H1 (cell line): ENCODE measurements at regions not wholly inside any gene's neighbourhood (a gene's known extent, or its start where the extent isn't known, plus 50 kb on each side); places are given as distances from the start of the nearest gene placed in this dataset.

Source experiments
- CTBP2 ChIP-seq: IDR thresholded peaks from 2 replicates; pipeline ENCODE4 v1.7.0; 2011; ENCODE audit warnings: borderline replicate concordance, mild to moderate bottlenecking, moderate library complexity, mixed read lengths, low read length; ENCODE audit not compliant: insufficient read depth, insufficient read length
- HDAC2 ChIP-seq, 2 experiments: fragments of 300-600 bp in 1 of 2; sonication (generic) in 1 of 2; IDR thresholded peaks; 2 replicates each; pipeline ENCODE4 v1.6.1; 2011 to 2012; ENCODE audit warnings: low read depth in 2 of 2, low read length in 2 of 2, mild to moderate bottlenecking in 2 of 2, moderate library complexity in 2 of 2, borderline replicate concordance in 1 of 2, inconsistent platforms in 1 of 2
- JUND ChIP-seq: IDR thresholded peaks from 2 replicates; pipeline ENCODE4 v1.6.1; 2011; ENCODE audit warnings: mild to moderate bottlenecking, improper control_type of control experiment, low read length
- KDM4A ChIP-seq: IDR thresholded peaks from one replicate; pipeline ENCODE4 v1.7.1; 2012; ENCODE audit warnings: low read depth, mild to moderate bottlenecking, moderate library complexity, low read length, inconsistent platforms; ENCODE audit not compliant: severe bottlenecking
- POU5F1 ChIP-seq: IDR thresholded peaks from 2 replicates; pipeline ENCODE4 v1.6.1; 2011; ENCODE audit warnings: low read depth, mild to moderate bottlenecking, low read length, moderate library complexity
- RAD21 ChIP-seq, 2 experiments: IDR thresholded peaks in 1 of 2; conservative IDR thresholded peaks in 1 of 2; 2 replicates each; pipeline ENCODE4 v1.6.1; 2011; ENCODE audit warnings: low read depth in 2 of 2, low read length in 2 of 2, improper control_type of control experiment in 1 of 2, inconsistent platforms in 1 of 2, mild to moderate bottlenecking in 1 of 2, moderate library complexity in 1 of 2
- RBBP5 ChIP-seq: IDR thresholded peaks from 2 replicates; pipeline ENCODE4 v1.7.1; 2012; ENCODE audit warnings: low read depth, mild to moderate bottlenecking, inconsistent platforms, low read length, moderate library complexity, borderline replicate concordance
- RFX5 ChIP-seq: IDR thresholded peaks from 2 replicates; pipeline ENCODE4 v1.6.1; 2011; ENCODE audit warnings: low read depth, low read length, improper control_type of control experiment, borderline replicate concordance
- SIRT6 ChIP-seq: IDR thresholded peaks from one replicate; pipeline ENCODE4 v1.7.1; 2012; ENCODE audit warnings: low read length, inconsistent platforms
- SIX5 ChIP-seq: IDR thresholded peaks from 2 replicates; pipeline ENCODE4 v1.6.1; 2011; ENCODE audit warnings: mild to moderate bottlenecking, low read depth, low read length
- TEAD4 ChIP-seq: IDR thresholded peaks from 2 replicates; pipeline ENCODE4 v1.6.1; 2012; ENCODE audit warnings: low read depth, low read length, inconsistent platforms, mixed read lengths
- TF ChIP-seq, protein P1 (sequence below): fragments of 300-600 bp; sonication (generic); IDR thresholded peaks from 2 replicates; pipeline ENCODE4 v1.7.1; 2012; ENCODE audit warnings: low read length, moderate library complexity, mild to moderate bottlenecking, inconsistent platforms; ENCODE audit not compliant: insufficient replicate concordance

DNA sequence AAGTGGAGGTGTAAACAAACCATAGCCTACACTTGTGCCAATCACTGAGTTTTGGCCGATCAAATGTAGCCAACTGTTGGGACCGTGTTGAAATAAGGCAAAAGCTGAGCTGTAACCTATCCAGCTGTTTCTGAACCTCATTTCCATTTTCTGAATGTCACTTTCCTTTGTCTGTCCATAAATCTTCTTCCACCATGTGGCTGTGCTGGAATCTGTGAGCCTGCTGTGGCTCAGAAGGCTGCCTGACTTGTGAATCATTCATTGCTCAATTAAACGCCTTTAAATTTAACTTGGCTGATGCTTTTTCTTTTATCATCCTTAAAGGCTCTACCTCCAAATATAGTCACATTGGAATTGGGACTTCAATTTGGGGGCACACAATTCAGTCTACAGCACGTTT lies 203.1 kb upstream of the MPPED2 start (continued):
- TF ChIP-seq, protein P1, sequence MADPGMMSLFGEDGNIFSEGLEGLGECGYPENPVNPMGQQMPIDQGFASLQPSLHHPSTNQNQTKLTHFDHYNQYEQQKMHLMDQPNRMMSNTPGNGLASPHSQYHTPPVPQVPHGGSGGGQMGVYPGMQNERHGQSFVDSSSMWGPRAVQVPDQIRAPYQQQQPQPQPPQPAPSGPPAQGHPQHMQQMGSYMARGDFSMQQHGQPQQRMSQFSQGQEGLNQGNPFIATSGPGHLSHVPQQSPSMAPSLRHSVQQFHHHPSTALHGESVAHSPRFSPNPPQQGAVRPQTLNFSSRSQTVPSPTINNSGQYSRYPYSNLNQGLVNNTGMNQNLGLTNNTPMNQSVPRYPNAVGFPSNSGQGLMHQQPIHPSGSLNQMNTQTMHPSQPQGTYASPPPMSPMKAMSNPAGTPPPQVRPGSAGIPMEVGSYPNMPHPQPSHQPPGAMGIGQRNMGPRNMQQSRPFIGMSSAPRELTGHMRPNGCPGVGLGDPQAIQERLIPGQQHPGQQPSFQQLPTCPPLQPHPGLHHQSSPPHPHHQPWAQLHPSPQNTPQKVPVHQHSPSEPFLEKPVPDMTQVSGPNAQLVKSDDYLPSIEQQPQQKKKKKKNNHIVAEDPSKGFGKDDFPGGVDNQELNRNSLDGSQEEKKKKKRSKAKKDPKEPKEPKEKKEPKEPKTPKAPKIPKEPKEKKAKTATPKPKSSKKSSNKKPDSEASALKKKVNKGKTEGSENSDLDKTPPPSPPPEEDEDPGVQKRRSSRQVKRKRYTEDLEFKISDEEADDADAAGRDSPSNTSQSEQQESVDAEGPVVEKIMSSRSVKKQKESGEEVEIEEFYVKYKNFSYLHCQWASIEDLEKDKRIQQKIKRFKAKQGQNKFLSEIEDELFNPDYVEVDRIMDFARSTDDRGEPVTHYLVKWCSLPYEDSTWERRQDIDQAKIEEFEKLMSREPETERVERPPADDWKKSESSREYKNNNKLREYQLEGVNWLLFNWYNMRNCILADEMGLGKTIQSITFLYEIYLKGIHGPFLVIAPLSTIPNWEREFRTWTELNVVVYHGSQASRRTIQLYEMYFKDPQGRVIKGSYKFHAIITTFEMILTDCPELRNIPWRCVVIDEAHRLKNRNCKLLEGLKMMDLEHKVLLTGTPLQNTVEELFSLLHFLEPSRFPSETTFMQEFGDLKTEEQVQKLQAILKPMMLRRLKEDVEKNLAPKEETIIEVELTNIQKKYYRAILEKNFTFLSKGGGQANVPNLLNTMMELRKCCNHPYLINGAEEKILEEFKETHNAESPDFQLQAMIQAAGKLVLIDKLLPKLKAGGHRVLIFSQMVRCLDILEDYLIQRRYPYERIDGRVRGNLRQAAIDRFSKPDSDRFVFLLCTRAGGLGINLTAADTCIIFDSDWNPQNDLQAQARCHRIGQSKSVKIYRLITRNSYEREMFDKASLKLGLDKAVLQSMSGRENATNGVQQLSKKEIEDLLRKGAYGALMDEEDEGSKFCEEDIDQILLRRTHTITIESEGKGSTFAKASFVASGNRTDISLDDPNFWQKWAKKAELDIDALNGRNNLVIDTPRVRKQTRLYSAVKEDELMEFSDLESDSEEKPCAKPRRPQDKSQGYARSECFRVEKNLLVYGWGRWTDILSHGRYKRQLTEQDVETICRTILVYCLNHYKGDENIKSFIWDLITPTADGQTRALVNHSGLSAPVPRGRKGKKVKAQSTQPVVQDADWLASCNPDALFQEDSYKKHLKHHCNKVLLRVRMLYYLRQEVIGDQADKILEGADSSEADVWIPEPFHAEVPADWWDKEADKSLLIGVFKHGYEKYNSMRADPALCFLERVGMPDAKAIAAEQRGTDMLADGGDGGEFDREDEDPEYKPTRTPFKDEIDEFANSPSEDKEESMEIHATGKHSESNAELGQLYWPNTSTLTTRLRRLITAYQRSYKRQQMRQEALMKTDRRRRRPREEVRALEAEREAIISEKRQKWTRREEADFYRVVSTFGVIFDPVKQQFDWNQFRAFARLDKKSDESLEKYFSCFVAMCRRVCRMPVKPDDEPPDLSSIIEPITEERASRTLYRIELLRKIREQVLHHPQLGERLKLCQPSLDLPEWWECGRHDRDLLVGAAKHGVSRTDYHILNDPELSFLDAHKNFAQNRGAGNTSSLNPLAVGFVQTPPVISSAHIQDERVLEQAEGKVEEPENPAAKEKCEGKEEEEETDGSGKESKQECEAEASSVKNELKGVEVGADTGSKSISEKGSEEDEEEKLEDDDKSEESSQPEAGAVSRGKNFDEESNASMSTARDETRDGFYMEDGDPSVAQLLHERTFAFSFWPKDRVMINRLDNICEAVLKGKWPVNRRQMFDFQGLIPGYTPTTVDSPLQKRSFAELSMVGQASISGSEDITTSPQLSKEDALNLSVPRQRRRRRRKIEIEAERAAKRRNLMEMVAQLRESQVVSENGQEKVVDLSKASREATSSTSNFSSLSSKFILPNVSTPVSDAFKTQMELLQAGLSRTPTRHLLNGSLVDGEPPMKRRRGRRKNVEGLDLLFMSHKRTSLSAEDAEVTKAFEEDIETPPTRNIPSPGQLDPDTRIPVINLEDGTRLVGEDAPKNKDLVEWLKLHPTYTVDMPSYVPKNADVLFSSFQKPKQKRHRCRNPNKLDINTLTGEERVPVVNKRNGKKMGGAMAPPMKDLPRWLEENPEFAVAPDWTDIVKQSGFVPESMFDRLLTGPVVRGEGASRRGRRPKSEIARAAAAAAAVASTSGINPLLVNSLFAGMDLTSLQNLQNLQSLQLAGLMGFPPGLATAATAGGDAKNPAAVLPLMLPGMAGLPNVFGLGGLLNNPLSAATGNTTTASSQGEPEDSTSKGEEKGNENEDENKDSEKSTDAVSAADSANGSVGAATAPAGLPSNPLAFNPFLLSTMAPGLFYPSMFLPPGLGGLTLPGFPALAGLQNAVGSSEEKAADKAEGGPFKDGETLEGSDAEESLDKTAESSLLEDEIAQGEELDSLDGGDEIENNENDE = no peak
- TF ChIP-seq RFX5 (no peak), CTBP2 (no peak), HDAC2 (IDR thresholded peaks at IDR 0.05; ENCODE audit: borderline replicate concordance in 1 of 2, low read depth in 2 of 2, low read length in 2 of 2) (no peak), JUND (no peak), TEAD4 (no peak), RBBP5 (no peak), RAD21 (IDR thresholded peaks at IDR 0.05 in 1 of 2, conservative IDR thresholded peaks at IDR 0.05 in 1 of 2; ENCODE audit: low read depth in 2 of 2, low read length in 2 of 2) (no peak), SIX5 (no peak), SIRT6 (no peak), KDM4A (no peak), POU5F1 (no peak)
